GM13976 (cell line): ENCODE measurements at regions not wholly inside any gene's neighbourhood (a gene's known extent, or its start where the extent isn't known, plus 50 kb on each side); places are given as distances from the start of the nearest gene placed in this dataset.

Experiments used
- DNase-seq: peaks from one replicate; pipeline ENCODE4 v3.0.0; 2012; ENCODE audit warnings: low spot score
- CTCF ChIP-seq: IDR thresholded peaks from 2 replicates; pipeline ENCODE4 v1.5.1; 2012; ENCODE audit warnings: borderline replicate concordance, mild to moderate bottlenecking; ENCODE audit not compliant: insufficient read depth; ENCODE audit errors: extremely low read depth, missing control alignments, control extremely low read depth
- in situ Hi-C: fragments of 300-500 bp; cut with MboI; formaldehyde crosslinking; loops from one replicate; pipeline ENCODE4 v1.12.0; 2022; ENCODE audit warnings: low sequenced_read_pairs, mixed read lengths, inconsistent platforms; ENCODE audit not compliant: unreplicated experiment

- in situ Hi-C loops = no loop called here
- no peak for TF ChIP-seq CTCF
- DNase-seq = no peak
Measured at GRCh38 chr10:31623466-31623865, 304.4 kb downstream of the ZEB1 start.

DNA sequence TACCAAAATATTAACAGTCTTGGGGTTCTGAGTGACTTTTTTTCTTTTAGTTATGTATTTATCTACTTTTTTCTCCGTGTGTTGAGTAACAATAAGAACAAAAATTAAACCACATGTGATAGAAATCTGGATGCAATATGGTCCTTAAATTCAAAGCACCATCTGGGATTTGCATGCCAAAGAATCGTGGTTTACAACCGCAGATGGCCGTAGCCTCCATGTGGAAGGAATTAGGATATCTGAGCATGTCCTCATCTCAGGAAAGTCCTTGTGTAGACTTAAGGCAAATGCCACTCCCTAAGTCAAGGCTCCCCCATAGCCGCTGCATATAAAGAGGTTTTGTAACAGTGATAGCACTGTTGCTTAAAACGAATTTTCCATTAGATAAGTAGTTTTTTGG, 304.0 kb downstream of the ZEB1 start:
- TF ChIP-seq CTCF = no peak
- no peak for DNase-seq
- in situ Hi-C loops = no loop called here

DNA sequence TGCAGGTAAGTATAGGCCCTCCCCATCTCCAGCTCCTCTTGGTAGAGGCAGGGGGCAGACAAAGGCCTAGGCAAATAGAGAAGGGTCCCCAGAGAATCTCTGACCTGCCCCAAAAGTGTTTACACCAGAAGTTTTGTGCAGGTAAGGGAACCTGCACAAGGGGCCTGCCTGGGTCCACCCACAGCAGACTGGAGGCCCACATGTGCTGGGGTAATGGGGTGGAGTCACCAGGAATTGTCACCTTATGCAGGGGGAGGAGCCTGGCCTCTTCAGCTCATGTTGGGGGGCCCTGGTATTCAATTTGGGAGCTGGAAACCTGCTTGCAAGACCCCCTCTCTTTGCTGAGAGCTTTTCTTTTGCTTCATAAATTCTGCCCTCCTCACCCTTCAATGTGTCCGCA, 302.7 kb downstream of the ZEB1 start:
- in situ Hi-C loops = no loop called here
- no peak for TF ChIP-seq CTCF
- no peak for DNase-seq

GRCh38 chr10:31620226-31621151, 301.5 kb downstream of the ZEB1 start:
- no peak for DNase-seq
- TF ChIP-seq CTCF = no peak
- in situ Hi-C loops = no loop called here

DNA sequence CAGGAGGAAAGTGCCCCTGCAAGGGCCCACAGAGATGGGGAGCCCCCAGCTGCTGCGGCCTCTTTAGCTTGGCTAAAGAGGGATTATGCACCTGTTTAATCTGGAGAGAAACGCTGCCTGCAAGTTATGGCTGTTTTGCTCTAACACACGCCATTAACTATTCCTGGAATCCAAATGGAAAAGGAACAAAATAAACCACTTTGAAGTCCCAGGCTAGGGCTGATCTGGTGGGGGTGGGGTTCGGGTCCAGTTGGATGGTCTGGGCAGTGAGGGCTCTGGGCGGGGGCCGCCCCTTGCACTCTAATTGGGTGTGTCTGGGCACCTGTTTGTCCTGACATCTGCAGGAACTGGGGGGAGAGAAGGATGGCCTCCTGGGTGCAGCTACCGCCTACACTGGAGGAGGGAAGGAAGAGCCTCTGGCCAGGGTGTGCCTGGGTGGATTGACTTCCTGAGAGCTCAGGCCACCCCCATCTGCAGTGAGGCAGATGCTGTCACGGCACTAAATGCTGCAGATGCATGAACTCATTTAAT, 300.6 kb downstream of the ZEB1 start:
- DNase-seq = no peak
- in situ Hi-C loops = no loop called here
- TF ChIP-seq CTCF = no peak

DNA sequence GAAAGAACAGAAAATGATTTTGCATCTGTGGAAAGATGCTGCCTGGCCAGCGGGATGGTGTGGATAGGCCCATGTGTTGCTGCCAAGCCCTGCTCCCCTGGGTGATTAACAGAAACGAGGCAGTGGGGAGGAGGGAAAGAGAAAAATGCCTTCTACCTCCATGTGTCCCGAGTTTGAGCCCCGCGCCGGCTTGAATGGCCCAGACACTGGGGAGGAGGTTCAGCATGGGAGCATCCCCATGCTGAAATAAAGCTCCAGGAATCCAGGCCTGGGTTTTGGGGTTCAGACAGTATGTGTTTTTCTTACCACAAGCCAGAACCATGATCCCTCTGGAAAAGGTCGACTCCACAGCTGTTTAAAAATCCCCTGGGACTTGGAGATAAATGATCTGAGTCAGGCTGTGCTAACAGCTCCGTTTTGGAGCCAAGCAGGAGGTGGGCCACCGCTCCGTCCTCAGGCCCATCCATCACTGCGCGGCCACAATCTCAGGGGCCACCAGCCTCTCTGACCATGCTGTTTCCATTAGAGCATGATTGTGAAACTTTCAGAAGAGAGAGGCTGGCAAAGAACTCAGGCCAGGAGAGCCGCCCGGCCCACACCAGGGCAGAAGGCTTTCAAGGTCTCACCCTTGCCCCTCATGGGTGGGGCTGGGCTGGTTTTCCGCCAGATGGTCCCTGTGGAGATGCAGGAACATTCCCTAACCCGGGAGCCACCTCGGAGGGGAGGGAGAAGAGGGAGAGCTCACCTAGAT, 299.7 kb downstream of the ZEB1 start:
- DNase-seq = no peak
- in situ Hi-C loops = no loop called here
- no peak for TF ChIP-seq CTCF
